B cell (primary cell): ENCODE measurements at regions not wholly inside any gene's neighbourhood (a gene's known extent, or its start where the extent isn't known, plus 50 kb on each side); places are given as distances from the start of the nearest gene placed in this dataset.
"Not testable (repeated sequence)": the region's sequence is repeated elsewhere in the genome, so short reads cannot be mapped to it uniquely, and the experiment has no call there.

Experiments
- CTCF ChIP-seq: fragments of 200-600 bp; IDR thresholded peaks from one replicate; pipeline ENCODE4 v1.8.0; 2022; ENCODE audit warnings: antibody characterized with exemption, mild to moderate bottlenecking
- EZH2 ChIP-seq: IDR thresholded peaks from 2 replicates; pipeline ENCODE4 v1.6.1; 2012; ENCODE audit warnings: borderline replicate concordance, low read depth, mild to moderate bottlenecking, moderate library complexity, low read length; ENCODE audit not compliant: insufficient read depth, poor library complexity, severe bottlenecking

GRCh38 chr13:42496926-42497554 lies 76.9 kb upstream of the TNFSF11 start:
- not testable (repeated sequence) for TF ChIP-seq CTCF, EZH2
